Activated CD4-positive, alpha-beta T cell treated with anti-CD3 and anti-CD28 coated beads for 4 hours (primary cell): ENCODE measurements at regions not wholly inside any gene's neighbourhood (a gene's known extent, or its start where the extent isn't known, plus 50 kb on each side); places are given as distances from the start of the nearest gene placed in this dataset.
"Not testable (repeated sequence)": the region's sequence is repeated elsewhere in the genome, so short reads cannot be mapped to it uniquely, and the experiment has no call there.

ENCODE experiments used
- DNase-seq, 2 donors: peaks; one replicate each; pipeline ENCODE4 v3.0.0-alpha.2; 2020

GRCh38 chr14:34058510-34058909, 107.6 kb upstream of the EGLN3 start:
- DNase-seq: no peak

- DNase-seq: no peak
Measured at GRCh38 chr14:34056046-34056445, 105.2 kb upstream of the EGLN3 start.

- DNase-seq: no peak
Measured at GRCh38 chr14:34055157-34055950, 104.5 kb upstream of the EGLN3 start.

DNA sequence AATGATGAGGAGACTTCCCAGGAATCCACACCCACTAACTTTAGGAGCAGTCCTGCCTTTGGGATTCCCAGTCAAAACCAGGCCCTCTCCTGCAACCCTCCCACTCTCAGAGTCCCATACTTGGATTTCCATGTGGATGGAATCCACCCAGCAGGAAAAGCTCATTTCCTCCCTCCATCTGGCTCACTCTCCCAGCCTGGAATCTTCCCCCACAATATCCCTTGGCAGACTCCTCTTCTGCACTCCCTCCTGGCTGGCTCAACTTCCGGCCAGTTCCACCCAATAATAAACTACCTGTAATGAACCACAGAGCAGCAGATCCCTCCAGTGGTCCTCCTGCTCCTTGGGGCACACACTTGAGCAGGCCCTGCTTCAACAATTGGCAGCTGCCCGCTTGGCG, 102.8 kb upstream of the EGLN3 start:
- no peak for DNase-seq

GRCh38 chr14:34052658-34053014, 101.8 kb upstream of the EGLN3 start:
- DNase-seq: no peak

GRCh38 chr14:34051966-34052657, 101.2 kb upstream of the EGLN3 start:
- DNase-seq: no peak

DNA sequence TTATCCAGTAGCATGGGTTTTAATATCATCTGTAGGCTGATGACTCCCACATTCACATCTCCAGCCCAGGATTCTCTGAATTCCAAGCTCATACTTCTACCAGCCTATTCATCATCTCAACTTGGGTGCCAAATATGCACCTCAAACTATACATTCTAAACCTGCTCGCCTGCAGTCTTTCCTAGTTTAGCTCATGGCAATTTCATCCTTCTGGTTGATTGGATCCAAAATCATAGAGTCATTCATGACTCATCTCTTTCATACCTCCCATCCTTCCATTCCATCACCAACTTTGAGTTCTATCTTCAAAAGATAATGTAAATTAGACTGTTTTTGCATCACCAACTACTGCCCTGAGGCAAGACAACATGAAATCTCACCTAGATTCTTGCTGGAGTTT, 99.7 kb upstream of the EGLN3 start:
- DNase-seq: no peak

DNA sequence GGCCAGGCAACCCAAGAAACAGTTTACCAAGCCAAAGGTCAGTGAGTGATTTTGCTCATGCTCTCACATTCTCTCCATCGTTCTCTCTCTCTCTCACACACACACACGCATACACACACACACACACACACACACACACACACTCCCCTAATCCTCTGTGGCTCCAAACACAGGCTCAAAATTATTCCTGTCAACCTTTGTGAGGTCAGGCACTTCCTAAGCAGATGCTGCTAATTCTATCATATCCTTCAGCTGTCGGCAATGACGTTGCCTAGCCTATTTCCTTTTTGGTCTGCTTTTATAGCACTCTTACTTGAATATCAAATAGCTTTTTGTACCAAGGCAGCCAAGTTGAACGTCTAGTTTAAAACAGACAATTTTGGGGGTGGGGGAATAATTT, 98.9 kb upstream of the EGLN3 start:
- no peak for DNase-seq

- not testable (repeated sequence) for DNase-seq
Measured at GRCh38 chr14:34049187-34049586, 98.3 kb upstream of the EGLN3 start.

DNA sequence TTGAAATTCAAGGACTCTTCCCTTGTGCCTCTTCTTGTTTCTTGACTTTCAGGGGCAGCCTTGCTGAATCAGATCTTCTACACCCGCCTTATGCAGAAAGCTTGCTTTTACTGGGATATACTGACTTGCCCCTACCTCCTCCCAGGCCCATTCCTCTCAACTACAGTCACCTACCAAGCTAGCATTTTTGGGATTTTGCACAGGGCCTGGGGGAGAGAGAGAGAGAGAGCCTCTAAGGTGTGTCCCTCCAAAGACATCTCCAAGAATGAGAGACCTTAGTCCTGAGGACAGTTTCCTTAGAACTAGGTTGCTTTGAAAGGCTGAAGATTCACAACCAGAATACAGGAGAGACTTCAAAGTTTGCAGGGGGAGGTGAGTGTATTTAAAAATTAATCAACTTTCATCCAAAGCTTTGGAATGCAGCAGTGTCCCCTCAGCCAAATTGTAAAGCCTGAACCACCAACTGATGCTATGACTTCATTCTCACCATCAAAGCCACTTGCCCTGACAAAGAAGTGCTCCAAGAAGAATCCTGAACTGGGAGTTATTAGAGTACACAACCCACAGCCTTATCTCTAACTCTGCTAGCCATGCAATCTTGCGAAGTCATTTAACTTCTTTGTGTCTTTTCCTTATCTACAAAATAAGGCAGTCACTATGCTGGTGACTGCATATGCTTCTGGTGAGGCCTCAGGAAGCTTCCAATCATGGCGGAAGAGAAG, 96.1 kb upstream of the EGLN3 start:
- no peak for DNase-seq

- DNase-seq: no peak
Measured at GRCh38 chr14:34044666-34045306, 93.9 kb upstream of the EGLN3 start.

DNA sequence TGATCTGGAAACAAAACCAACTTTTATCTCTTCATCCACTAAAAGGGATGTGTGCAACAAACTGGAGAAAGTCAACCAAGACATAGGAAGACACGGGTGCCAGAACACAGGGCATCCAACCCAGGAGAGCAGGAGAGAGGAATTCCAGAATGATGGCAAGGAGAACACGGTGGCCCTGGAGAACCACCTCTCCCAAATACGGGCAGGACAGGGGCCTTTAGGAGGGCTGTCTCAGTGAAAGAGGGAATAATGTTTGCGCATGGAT, 93.4 kb upstream of the EGLN3 start:
- no peak for DNase-seq

- peak; percentile 37 to 54 for DNase-seq
Measured at GRCh38 chr14:34043627-34044372, 92.9 kb upstream of the EGLN3 start.

GRCh38 chr14:34041220-34041619, 90.3 kb upstream of the EGLN3 start:
- no peak for DNase-seq

GRCh38 chr14:34040766-34041165, 89.9 kb upstream of the EGLN3 start:
- no peak for DNase-seq

- DNase-seq: no peak
Measured at GRCh38 chr14:34039428-34040047, 88.7 kb upstream of the EGLN3 start.

- DNase-seq: no peak
Measured at GRCh38 chr14:34038358-34039057, 87.6 kb upstream of the EGLN3 start.

GRCh38 chr14:34036319-34036766, 85.5 kb upstream of the EGLN3 start:
- DNase-seq: no peak

DNA sequence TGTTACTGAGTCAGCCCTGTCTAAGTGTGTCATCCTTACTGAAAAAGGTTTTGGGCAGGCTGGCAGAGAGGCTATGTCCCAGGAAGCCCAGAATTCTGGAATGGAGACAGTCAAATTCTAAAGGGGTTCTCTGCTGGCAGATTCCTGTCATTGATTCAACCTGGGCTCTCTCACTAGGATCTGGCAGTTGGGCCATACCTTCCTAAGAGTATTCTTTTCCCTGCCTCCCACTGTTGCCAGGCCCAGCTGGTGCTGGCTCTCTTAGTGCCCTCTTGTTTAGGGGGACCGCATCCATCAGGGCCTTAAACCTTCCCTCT, 85.0 kb upstream of the EGLN3 start:
- no peak for DNase-seq

DNA sequence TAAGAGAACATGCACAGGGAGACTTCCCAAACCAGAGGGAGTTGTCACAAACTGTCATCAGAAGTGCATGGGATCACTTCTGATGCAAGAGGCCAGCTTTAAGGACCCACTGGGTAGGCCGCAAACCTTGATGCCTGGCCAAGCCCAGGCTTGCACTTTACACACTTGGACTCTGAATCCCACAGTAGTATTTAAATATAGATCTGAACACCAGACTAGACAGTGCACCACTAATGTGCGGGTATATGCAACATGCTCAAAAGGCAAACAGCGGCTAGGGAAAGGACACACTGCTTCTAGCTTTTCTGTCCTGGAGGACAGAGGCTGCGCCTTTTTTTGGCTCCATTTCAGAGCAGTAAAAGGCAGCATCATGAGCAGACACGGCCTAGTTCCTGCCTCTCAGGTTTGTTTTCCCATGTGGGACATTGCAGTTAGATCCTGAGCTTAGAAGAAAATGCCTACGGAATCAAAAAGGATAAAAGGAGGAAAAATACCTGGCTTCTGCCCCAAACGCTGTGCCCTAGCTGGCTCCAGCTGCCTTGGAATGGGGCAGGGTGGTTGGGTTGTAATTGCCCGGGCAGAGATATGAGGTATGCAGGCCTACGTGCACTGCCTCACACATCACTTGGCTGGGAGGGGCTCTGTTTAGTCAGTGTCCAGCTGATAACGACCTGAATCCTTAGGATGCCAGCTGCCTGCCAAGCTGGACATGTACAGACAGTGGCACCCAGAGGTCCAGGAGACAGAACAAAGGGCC, 84.5 kb upstream of the EGLN3 start:
- DNase-seq: no peak
